ENCODE measurements at regions not wholly inside any gene's neighbourhood (a gene's known extent, or its start where the extent isn't known, plus 50 kb on each side); places are given as distances from the start of the nearest gene placed in this dataset.
A peak's percentile ranks its signal among the peaks of the same experiment; 100 is the strongest.

GRCh38 chr1:69220672-69221071 is 347.1 kb upstream of the LRRC7 start:
- CTCF ChIA-PET, result no interaction called here
- DNase-seq (ENCODE audit: low spot score), result no peak
- H3K27ac ChIP-seq, result no peak overlapping the region
- POLR2A ChIA-PET (ENCODE audit: low non-redundant PET), result no interaction called here
- TF ChIP-seq, protein P1, sequence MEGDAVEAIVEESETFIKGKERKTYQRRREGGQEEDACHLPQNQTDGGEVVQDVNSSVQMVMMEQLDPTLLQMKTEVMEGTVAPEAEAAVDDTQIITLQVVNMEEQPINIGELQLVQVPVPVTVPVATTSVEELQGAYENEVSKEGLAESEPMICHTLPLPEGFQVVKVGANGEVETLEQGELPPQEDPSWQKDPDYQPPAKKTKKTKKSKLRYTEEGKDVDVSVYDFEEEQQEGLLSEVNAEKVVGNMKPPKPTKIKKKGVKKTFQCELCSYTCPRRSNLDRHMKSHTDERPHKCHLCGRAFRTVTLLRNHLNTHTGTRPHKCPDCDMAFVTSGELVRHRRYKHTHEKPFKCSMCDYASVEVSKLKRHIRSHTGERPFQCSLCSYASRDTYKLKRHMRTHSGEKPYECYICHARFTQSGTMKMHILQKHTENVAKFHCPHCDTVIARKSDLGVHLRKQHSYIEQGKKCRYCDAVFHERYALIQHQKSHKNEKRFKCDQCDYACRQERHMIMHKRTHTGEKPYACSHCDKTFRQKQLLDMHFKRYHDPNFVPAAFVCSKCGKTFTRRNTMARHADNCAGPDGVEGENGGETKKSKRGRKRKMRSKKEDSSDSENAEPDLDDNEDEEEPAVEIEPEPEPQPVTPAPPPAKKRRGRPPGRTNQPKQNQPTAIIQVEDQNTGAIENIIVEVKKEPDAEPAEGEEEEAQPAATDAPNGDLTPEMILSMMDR (conservative IDR thresholded peaks at IDR 0.05; ENCODE audit: low read depth), result no peak

DNA sequence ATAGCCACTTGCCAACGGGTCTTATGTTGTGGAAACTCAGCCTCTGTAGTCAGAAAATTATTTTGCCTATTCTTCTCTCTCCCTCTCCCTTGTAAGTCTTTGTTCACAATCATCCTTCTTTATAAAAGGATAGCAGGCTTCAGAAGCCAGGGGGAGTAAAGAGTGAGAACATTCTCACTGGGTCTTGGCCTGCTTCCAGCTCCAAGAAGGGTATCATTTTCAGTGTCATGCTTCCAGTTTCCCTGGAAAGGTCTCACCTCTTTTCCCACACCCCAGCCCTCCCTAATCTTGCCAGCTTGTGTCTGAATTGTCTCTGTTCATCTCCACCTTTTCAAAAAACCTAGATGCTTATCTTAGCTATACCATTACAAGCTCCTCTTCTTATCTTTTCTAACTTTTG is 346.2 kb upstream of the LRRC7 start:
- DNase-seq (ENCODE audit: low spot score), result peak; percentile 1
- ChIA-PET CTCF (no interaction called here), POLR2A (ENCODE audit: low non-redundant PET) (no interaction called here)
- TF ChIP-seq, protein P1 (conservative IDR thresholded peaks at IDR 0.05; ENCODE audit: low read depth), result no peak
- H3K27ac ChIP-seq, result no peak overlapping the region

DNA sequence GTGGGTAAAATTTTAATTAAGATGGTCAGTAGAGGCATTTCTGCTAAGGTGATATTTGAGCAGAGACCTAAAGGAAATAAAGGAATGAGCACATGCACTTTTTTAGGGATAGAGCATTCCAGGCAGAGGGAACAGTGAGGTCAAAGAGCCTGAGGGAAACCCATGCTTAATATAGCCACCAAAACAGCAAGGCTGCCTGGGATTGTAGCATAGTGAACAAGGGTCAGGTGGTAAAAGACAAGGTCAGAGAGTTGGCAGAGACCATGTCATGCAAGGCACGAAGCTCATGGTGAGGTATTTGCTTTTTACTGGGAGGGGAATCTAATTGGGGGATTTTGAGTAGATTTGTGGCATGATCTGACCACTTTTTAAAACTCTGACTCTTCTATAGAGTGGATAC is 344.6 kb upstream of the LRRC7 start:
- no peak overlapping the region for H3K27ac ChIP-seq
- no peak for DNase-seq (ENCODE audit: low spot score)
- POLR2A ChIA-PET (ENCODE audit: low non-redundant PET), result no interaction called here
- CTCF ChIA-PET, result no interaction called here
- TF ChIP-seq, protein P1 (conservative IDR thresholded peaks at IDR 0.05; ENCODE audit: low read depth), result no peak

DNA sequence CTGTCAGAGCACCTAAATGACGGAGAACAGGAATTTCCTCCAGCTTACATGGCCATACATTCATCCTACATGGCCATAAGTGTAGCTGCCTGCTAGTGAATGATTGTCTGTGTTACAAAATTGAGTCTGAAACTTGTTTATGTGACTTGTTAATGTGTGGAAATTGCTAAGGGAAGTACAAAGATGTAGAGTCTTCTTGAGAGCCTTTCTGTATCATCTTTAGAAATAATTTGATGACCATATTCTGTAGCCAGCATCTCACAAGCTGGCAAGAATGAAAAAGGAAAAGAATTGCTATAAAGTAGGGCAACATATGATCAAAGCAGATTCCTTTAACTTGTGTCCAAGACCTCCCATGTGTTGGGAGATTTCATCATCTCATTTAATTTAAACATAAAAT is 339.2 kb upstream of the LRRC7 start:
- TF ChIP-seq, protein P1 (conservative IDR thresholded peaks at IDR 0.05; ENCODE audit: low read depth), result no peak
- no peak overlapping the region for H3K27ac ChIP-seq
- DNase-seq (ENCODE audit: low spot score), result no peak
- ChIA-PET CTCF (interaction anchor here (0.6 to 0.7 kb wide), 2 partner anchors 67 to 1224 kb away, joined by 3 read pairs; no protein-coding TSS in a partner anchor), POLR2A (ENCODE audit: low non-redundant PET) (no interaction called here)

- no peak for DNase-seq (ENCODE audit: low spot score)
Measured at GRCh38 chr1:69230208-69230607, 337.5 kb upstream of the LRRC7 start.

DNA sequence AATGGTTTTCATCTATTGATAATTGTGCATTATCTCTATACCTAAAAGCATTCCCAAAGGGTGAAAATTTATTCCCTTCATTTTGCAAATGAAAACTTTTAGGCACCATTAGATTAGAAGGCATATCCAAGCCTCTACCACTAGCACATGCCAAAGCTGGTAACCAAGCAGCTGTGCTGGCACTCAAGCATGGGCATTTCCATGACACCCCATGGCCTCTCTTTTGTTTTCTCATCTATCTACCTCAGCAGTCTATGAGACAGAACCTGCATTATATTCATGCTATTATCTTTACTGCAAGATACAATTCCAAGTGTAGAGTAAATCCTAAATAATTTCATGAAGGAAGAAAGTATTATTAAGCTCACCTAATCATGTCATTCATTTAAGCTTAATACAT is 334.3 kb upstream of the LRRC7 start:
- ChIA-PET CTCF (no interaction called here), POLR2A (ENCODE audit: low non-redundant PET) (no interaction called here)
- no peak overlapping the region for H3K27ac ChIP-seq
- DNase-seq (ENCODE audit: low spot score), result no peak
- TF ChIP-seq, protein P1 (conservative IDR thresholded peaks at IDR 0.05; ENCODE audit: low read depth), result no peak

More at GRCh38 chr1:69230208-69230607, 337.5 kb upstream of the LRRC7 start:
- ChIA-PET POLR2A (ENCODE audit: low non-redundant PET) (no interaction called here), CTCF (interaction anchor here (0.6 kb wide), 1 partner anchor 127 kb away, joined by 3 read pairs; no protein-coding TSS in a partner anchor)
- no peak overlapping the region for H3K27ac ChIP-seq
- TF ChIP-seq, protein P1 (conservative IDR thresholded peaks at IDR 0.05; ENCODE audit: low read depth), result no peak

DNA sequence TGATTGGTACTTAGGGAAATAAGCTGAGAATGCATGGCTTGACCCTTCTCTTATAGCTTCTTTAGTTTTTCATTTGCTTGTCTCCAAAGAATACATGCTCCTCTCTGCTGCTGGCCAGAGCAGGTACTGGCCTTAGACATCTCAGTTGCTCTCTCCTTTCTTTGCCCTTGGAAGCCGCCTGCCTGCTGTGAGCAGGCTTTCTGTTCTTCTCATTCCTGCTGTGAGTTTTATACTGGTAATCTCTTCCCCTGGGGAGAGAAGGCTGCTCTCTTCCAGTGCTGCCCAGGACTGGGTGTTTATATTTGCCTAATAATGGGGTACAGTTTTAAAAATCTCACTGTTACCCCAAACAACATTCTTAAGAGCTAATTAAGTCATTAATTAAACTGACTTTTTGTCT is 323.5 kb upstream of the LRRC7 start:
- no peak for DNase-seq (ENCODE audit: low spot score)
- ChIA-PET CTCF (no interaction called here), POLR2A (ENCODE audit: low non-redundant PET) (no interaction called here)
- no peak overlapping the region for H3K27ac ChIP-seq
- TF ChIP-seq, protein P1 (conservative IDR thresholded peaks at IDR 0.05; ENCODE audit: low read depth), result no peak

All from RWPE1 (cell line).